ENCODE measurements at regions not wholly inside any gene's neighbourhood (a gene's known extent, or its start where the extent isn't known, plus 50 kb on each side); places are given as distances from the start of the nearest gene placed in this dataset.

DNA sequence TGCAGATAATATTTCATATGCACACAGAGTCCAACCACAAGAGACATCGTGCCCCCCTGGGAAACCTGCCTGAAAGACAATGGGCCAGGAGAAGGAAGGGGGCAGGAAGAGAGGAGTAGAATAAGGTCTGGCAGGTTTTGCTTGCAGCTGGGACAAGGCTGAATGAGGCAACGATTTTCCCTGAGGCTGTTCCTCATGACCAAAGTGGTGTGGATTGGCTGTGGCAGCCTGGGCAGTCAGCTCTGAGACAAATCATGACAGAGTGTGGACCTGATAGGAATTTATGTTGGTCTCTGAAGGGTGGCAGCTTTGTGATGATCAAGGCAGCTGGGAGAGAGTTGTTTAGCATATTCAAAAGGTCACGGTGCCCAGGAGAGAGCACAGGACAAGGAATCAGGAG, 119.3 kb downstream of the NMUR2 start:
- no peak overlapping the region for H3K27ac ChIP-seq (ENCODE audit: low read depth, low read length)

DNA sequence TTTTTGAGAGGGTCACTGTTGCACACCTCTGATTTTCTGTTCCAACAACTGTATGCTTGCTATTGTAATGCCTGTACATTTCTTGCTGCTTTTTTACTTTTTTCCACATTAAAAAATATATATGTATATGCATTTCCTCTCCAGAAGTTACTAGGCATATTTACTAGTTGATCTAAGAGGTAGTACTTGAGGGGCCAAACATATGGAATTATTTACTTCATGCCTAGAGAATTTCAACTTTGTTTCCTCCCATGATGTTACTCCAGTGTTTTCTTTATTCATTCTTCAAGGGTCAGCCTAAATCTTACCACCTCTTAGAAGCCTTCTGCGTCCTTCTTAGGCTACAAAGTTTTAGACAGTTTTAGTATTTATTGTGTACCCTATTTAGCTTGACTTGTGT, 122.7 kb downstream of the NMUR2 start:
- no peak for TF ChIP-seq CTCF (conservative IDR thresholded peaks at IDR 0.05)
- peaks cover 19% of the 10 kb centered on the region for H3K9me3 ChIP-seq (ENCODE audit: control insufficient read depth, low read length)
- H3K27ac Mint-ChIP-seq = no peak overlapping the region
- no peak overlapping the region for H3K9ac ChIP-seq (ENCODE audit: extremely low read depth, low read length, poor library complexity, severe bottlenecking)
- H3K36me3 Mint-ChIP-seq (ENCODE audit: low read depth) = no peaks in the 10 kb centered on the region
- DNase-seq = no peak
- H3K27me3 Mint-ChIP-seq (ENCODE audit: insufficient read depth) = peaks cover 15% of the 10 kb centered on the region
- no peak overlapping the region for H3K27ac ChIP-seq (ENCODE audit: low read depth, low read length)
- no peaks in the 10 kb centered on the region for H3K4me1 ChIP-seq (ENCODE audit: control insufficient read depth, insufficient read depth, low read length)
- no peaks in the 10 kb centered on the region for H3K36me3 ChIP-seq (ENCODE audit: control insufficient read depth, insufficient read depth, low read length)
- H3K9me3 Mint-ChIP-seq = peaks cover 4% of the 10 kb centered on the region
- H3K4me3 ChIP-seq (ENCODE audit: low read length) = no peak overlapping the region
- peaks cover 6% of the 10 kb centered on the region for H3K4me1 Mint-ChIP-seq
- H3K27me3 ChIP-seq (ENCODE audit: control insufficient read depth, insufficient read depth, low read length, poor library complexity, severe bottlenecking) = no peaks in the 10 kb centered on the region
- WGBS, 2 experiments (ENCODE audit: insufficient coverage in 1 of 2, insufficient read length in 1 of 2) = 71% methylated on average over 1 of the region's 1 CpG; no CpG with 5 or more reads in 1 of the 2 experiments
- no peak overlapping the region for H3K4me3 Mint-ChIP-seq

More for the DNA sequence above, 119.3 kb downstream of the NMUR2 start:
- H3K27me3 ChIP-seq (ENCODE audit: control insufficient read depth, insufficient read depth, low read length, poor library complexity, severe bottlenecking) = no peaks in the 10 kb centered on the region
- peaks cover 4% of the 10 kb centered on the region for H3K9me3 Mint-ChIP-seq
- H3K36me3 Mint-ChIP-seq (ENCODE audit: low read depth) = no peaks in the 10 kb centered on the region
- H3K4me1 Mint-ChIP-seq = peaks cover 17% of the 10 kb centered on the region
- TF ChIP-seq CTCF (conservative IDR thresholded peaks at IDR 0.05) = no peak
- no peaks in the 10 kb centered on the region for H3K36me3 ChIP-seq (ENCODE audit: control insufficient read depth, insufficient read depth, low read length)
- H3K9ac ChIP-seq (ENCODE audit: extremely low read depth, low read length, poor library complexity, severe bottlenecking) = no peak overlapping the region
- no peak for DNase-seq
- H3K4me3 Mint-ChIP-seq = no peak overlapping the region
- no peak overlapping the region for H3K27ac Mint-ChIP-seq
- no peak overlapping the region for H3K4me3 ChIP-seq (ENCODE audit: low read length)
- peaks cover 12% of the 10 kb centered on the region for H3K27me3 Mint-ChIP-seq (ENCODE audit: insufficient read depth)
- 84 to 87% methylated on average over 3 of the region's 3 CpGs for WGBS, 2 experiments (ENCODE audit: insufficient coverage in 1 of 2, insufficient read length in 1 of 2)
- peaks cover 19% of the 10 kb centered on the region for H3K9me3 ChIP-seq (ENCODE audit: control insufficient read depth, low read length)
- H3K4me1 ChIP-seq (ENCODE audit: control insufficient read depth, insufficient read depth, low read length) = peaks cover 5% of the 10 kb centered on the region

- no peak overlapping the region for H3K9ac ChIP-seq (ENCODE audit: extremely low read depth, low read length, poor library complexity, severe bottlenecking)
- WGBS, 2 experiments (ENCODE audit: insufficient coverage in 1 of 2, insufficient read length in 1 of 2) = 80 to 100% methylated on average over 1 to 2 of the region's 2 CpGs
- no peak overlapping the region for H3K4me3 ChIP-seq (ENCODE audit: low read length)
- no peak overlapping the region for H3K27ac Mint-ChIP-seq
- peaks cover 4% of the 10 kb centered on the region for H3K4me1 Mint-ChIP-seq
- TF ChIP-seq CTCF (conservative IDR thresholded peaks at IDR 0.05) = no peak
- no peak overlapping the region for H3K27ac ChIP-seq (ENCODE audit: low read depth, low read length)
- peaks cover 13% of the 10 kb centered on the region for H3K9me3 ChIP-seq (ENCODE audit: control insufficient read depth, low read length)
- no peak for DNase-seq
- H3K27me3 Mint-ChIP-seq (ENCODE audit: insufficient read depth) = peaks cover 5% of the 10 kb centered on the region
- H3K36me3 ChIP-seq (ENCODE audit: control insufficient read depth, insufficient read depth, low read length) = no peaks in the 10 kb centered on the region
- H3K36me3 Mint-ChIP-seq (ENCODE audit: low read depth) = no peaks in the 10 kb centered on the region
- H3K9me3 Mint-ChIP-seq = peaks cover 4% of the 10 kb centered on the region
- no peaks in the 10 kb centered on the region for H3K27me3 ChIP-seq (ENCODE audit: control insufficient read depth, insufficient read depth, low read length, poor library complexity, severe bottlenecking)
- H3K4me3 Mint-ChIP-seq = no peak overlapping the region
- peaks cover 3% of the 10 kb centered on the region for H3K4me1 ChIP-seq (ENCODE audit: control insufficient read depth, insufficient read depth, low read length)
Observed at GRCh38 chr5:152277936-152278335, 127.1 kb downstream of the NMUR2 start.

Data from endodermal cell (in vitro differentiated cells).